Activated CD4-positive, alpha-beta memory T cell treated with anti-CD3 and anti-CD28 coated beads, Interleukin-2, amount 10 ng/mL, durations not matched to agents 7 days and 5 days (primary cell): ENCODE measurements at regions not wholly inside any gene's neighbourhood (a gene's known extent, or its start where the extent isn't known, plus 50 kb on each side); places are given as distances from the start of the nearest gene placed in this dataset.
"Not testable (repeated sequence)": the region's sequence is repeated elsewhere in the genome, so short reads cannot be mapped to it uniquely, and the experiment has no call there.

ENCODE experiments used
- CTCF ChIA-PET: fragments of 350-600 bp; sonication (Branson Sonifier 250); formaldehyde crosslinking; loops from one replicate; lab custom pipeline; 2021; ENCODE audit warnings: antibody characterized with exemption, inconsistent platforms; lab: Charles Lee
- POLR2A ChIA-PET: fragments of 350-600 bp; sonication (Branson Sonifier 250); formaldehyde crosslinking; loops from one replicate; lab custom pipeline; 2021; ENCODE audit warnings: antibody characterized with exemption; lab: Charles Lee
- DNase-seq: peaks from one replicate; pipeline ENCODE4 v3.0.0-alpha.2; 2020
- H3K27ac Mint-ChIP-seq: one replicate; pipeline ENCODE4 v1.8.0; 2021; ENCODE audit warnings: mild to moderate bottlenecking, mixed read lengths
- H3K27me3 Mint-ChIP-seq: one replicate; pipeline ENCODE4 v1.8.0; 2021; ENCODE audit warnings: mixed read lengths
- H3K36me3 Mint-ChIP-seq: one replicate; pipeline ENCODE4 v1.8.0; 2021; ENCODE audit warnings: low read depth, mixed read lengths
- H3K4me1 Mint-ChIP-seq: one replicate; pipeline ENCODE4 v1.8.0; 2021; ENCODE audit warnings: mixed read lengths
- H3K4me3 Mint-ChIP-seq: one replicate; pipeline ENCODE4 v1.8.0; 2021; ENCODE audit warnings: mild to moderate bottlenecking, mixed read lengths
- H3K9me3 Mint-ChIP-seq: one replicate; pipeline ENCODE4 v1.8.0; 2021; ENCODE audit warnings: mixed read lengths

DNA sequence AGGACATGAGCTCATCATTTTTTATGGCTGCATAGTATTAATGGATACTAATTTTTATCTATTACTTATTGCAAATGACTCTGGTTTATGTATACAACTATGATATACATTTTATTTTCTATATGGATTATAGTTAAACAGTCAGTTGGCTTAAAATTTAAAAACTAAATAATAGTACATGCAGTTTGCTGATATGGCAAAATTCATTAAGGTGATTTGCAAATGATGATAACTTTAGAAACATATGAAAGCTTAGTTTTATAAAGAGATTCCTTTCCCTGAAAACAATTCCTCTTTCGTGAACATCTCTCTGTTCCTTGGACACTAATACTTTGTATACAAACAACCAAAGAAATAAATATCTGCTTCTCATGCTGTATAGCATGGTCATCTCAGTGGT lies 165.5 kb upstream of the SEMA3E start:
- Mint-ChIP-seq H3K9me3 (peaks cover 3% of the 10 kb centered on the region), H3K36me3 (no peaks in the 10 kb centered on the region), H3K27me3 (no peaks in the 10 kb centered on the region), H3K27ac (no peak overlapping the region), H3K4me1 (no peaks in the 10 kb centered on the region), H3K4me3 (no peak overlapping the region)
- POLR2A ChIA-PET = no interaction called here
- no peak for DNase-seq
- CTCF ChIA-PET = no interaction called here

GRCh38 chr7:83812563-83812962 lies 163.6 kb upstream of the SEMA3E start:
- H3K4me1 Mint-ChIP-seq, POLR2A ChIA-PET, H3K36me3 Mint-ChIP-seq, H3K4me3 Mint-ChIP-seq, H3K9me3 Mint-ChIP-seq, CTCF ChIA-PET, H3K27ac Mint-ChIP-seq, DNase-seq, H3K27me3 Mint-ChIP-seq: not testable (repeated sequence)

DNA sequence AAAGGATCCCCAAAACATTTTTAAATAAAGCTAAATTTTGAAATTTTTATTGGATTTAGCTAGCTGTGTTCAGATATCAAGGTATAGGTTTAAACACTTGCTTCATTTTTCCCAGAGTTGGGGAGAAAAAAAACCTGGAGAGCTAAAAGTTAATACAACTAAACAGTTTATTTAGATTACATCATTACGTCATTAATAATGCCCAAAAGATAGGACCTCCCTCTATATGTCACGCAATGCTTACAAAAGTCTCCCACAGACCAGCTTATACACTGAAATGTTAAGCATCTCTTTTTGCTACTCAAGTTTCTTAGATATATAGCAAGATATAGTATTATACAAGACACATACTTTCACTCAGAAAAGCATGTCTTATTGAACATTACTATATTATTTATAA lies 160.0 kb upstream of the SEMA3E start:
- no peak overlapping the region for H3K27ac Mint-ChIP-seq
- H3K4me3 Mint-ChIP-seq = no peak overlapping the region
- H3K27me3 Mint-ChIP-seq = no peaks in the 10 kb centered on the region
- no peaks in the 10 kb centered on the region for H3K4me1 Mint-ChIP-seq
- peaks cover 3% of the 10 kb centered on the region for H3K9me3 Mint-ChIP-seq
- ChIA-PET POLR2A (no interaction called here), CTCF (no interaction called here)
- DNase-seq = no peak
- no peaks in the 10 kb centered on the region for H3K36me3 Mint-ChIP-seq

DNA sequence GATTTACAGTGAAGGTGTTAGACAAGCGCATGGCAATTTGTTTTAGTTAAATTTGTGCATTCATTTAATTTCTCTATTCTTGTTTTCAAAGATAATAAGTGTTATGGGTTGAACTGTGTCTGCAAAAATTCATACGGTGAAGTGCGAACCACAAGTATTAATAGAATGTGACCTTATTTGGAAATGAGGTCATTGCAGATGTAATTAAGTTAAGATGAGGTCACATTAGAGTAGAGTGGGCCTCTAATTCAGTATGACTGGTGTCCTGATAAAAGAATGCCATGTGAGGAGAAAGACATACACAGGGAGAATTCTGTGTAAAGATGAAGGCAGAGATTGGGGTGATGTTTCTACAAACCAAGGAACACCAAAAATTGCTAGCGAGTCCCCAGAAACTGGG lies 158.8 kb upstream of the SEMA3E start:
- DNase-seq = no peak
- no peaks in the 10 kb centered on the region for H3K36me3 Mint-ChIP-seq
- no peak overlapping the region for H3K4me3 Mint-ChIP-seq
- H3K27me3 Mint-ChIP-seq = no peaks in the 10 kb centered on the region
- H3K4me1 Mint-ChIP-seq = no peaks in the 10 kb centered on the region
- H3K9me3 Mint-ChIP-seq = peaks cover 8% of the 10 kb centered on the region
- no peak overlapping the region for H3K27ac Mint-ChIP-seq
- ChIA-PET POLR2A (no interaction called here), CTCF (no interaction called here)

DNA sequence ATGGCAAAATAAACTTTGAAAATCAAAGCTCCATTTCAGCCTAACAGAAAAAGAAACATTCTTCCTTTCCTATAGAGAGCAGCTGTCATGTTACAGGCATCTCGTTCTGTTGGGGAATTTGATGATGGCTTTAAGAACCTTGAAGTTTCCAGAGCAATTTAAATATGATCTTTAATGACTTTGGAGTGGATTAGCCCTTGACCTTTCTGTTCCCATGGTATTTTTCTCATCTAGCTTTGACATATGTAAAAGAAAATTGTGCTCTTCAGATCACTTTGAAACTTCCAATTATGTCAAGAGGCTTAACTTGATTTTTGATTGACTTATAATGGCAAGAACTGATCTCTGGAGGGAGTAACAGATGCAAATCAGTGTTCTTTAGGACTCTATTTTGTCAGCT lies 157.6 kb upstream of the SEMA3E start:
- Mint-ChIP-seq H3K27me3 (no peaks in the 10 kb centered on the region), H3K4me3 (no peak overlapping the region), H3K9me3 (peaks cover 10% of the 10 kb centered on the region), H3K4me1 (no peaks in the 10 kb centered on the region), H3K27ac (no peak overlapping the region), H3K36me3 (no peaks in the 10 kb centered on the region)
- POLR2A ChIA-PET = no interaction called here
- CTCF ChIA-PET = no interaction called here
- DNase-seq = no peak

GRCh38 chr7:83799333-83799732 lies 150.4 kb upstream of the SEMA3E start:
- Mint-ChIP-seq H3K4me1 (no peaks in the 10 kb centered on the region), H3K27me3 (no peaks in the 10 kb centered on the region), H3K36me3 (no peaks in the 10 kb centered on the region), H3K4me3 (no peak overlapping the region), H3K9me3 (peaks cover 12% of the 10 kb centered on the region), H3K27ac (no peak overlapping the region)
- DNase-seq = no peak
- ChIA-PET POLR2A (no interaction called here), CTCF (no interaction called here)

GRCh38 chr7:83798489-83798888 lies 149.6 kb upstream of the SEMA3E start:
- Mint-ChIP-seq H3K4me1 (no peaks in the 10 kb centered on the region), H3K9me3 (peaks cover 10% of the 10 kb centered on the region)

GRCh38 chr7:83796760-83797159 lies 147.8 kb upstream of the SEMA3E start:
- Mint-ChIP-seq H3K27me3 (no peaks in the 10 kb centered on the region), H3K27ac (no peak overlapping the region), H3K4me3 (no peak overlapping the region), H3K9me3 (peaks cover 7% of the 10 kb centered on the region), H3K4me1 (no peaks in the 10 kb centered on the region), H3K36me3 (no peaks in the 10 kb centered on the region)
- CTCF ChIA-PET = no interaction called here
- no peak for DNase-seq
- POLR2A ChIA-PET = no interaction called here

More at GRCh38 chr7:83798489-83798888, 149.6 kb upstream of the SEMA3E start:
- Mint-ChIP-seq H3K36me3 (no peaks in the 10 kb centered on the region), H3K27ac (no peak overlapping the region), H3K4me3 (no peak overlapping the region), H3K27me3 (no peaks in the 10 kb centered on the region)
- no peak for DNase-seq
- POLR2A ChIA-PET = no interaction called here
- CTCF ChIA-PET = no interaction called here

DNA sequence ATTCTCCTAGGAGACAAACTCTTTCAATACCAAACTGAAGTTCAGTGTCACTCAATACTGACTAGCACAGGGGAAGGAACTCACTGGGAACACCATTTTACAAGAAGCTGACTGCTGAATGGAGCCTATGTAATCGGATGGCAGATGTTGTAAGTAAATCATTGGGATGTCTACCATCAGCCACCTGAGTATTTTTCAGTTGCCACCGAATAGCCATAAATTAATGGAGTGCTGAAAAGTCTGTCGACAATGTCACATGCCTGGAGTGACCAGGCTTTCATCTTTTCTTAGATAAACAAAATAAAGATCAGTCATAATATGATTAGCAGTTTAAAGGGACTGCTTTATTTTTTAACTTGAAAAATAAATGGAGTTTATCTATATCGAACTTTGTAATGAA lies 145.9 kb upstream of the SEMA3E start:
- no peaks in the 10 kb centered on the region for H3K27me3 Mint-ChIP-seq
- no peak overlapping the region for H3K27ac Mint-ChIP-seq
- H3K4me1 Mint-ChIP-seq = no peaks in the 10 kb centered on the region
- ChIA-PET POLR2A (no interaction called here), CTCF (no interaction called here)
- no peak overlapping the region for H3K4me3 Mint-ChIP-seq
- H3K36me3 Mint-ChIP-seq = no peaks in the 10 kb centered on the region
- DNase-seq = no peak
- H3K9me3 Mint-ChIP-seq = peaks cover 6% of the 10 kb centered on the region

DNA sequence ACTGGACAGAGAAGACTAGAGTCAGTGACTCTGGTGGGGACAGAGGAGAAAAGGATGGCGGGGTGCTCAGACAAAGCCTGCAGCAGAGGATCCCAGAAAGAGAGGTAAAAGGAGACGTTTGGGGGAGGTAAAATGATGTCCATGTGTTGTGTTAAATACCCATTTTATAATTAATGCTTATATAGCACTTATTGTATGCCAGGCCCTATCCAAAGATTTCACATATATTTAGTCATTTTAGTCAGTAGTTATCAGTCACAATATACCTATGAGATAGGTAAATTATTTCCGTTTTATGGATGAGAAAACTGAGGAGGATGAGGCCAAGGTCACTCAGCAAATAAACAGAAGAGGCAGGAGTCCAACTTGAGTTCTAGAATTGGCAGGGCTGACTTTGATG lies 144.6 kb upstream of the SEMA3E start:
- ChIA-PET POLR2A (no interaction called here), CTCF (no interaction called here)
- Mint-ChIP-seq H3K4me1 (no peaks in the 10 kb centered on the region), H3K27ac (no peak overlapping the region), H3K4me3 (no peak overlapping the region), H3K27me3 (no peaks in the 10 kb centered on the region), H3K36me3 (no peaks in the 10 kb centered on the region), H3K9me3 (peaks cover 6% of the 10 kb centered on the region)
- DNase-seq = no peak

DNA sequence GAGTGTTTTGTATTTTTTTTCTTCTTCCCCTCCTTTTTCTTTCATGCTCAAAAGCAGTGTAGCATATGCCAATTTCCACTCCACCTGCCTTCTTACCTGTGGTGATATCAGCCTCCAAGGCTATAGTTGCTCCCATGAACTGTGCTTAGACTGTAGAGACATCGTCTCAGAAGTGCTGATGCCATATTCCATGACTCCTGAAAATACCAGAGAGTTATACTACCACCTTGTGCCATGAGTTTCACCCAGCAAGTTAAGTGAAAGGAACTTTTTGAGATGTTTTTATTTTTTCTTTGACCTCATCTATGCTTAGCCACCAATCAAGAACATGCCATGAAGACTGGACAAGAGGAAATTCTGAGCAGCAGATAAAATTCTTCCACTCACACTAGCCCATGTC lies 142.8 kb upstream of the SEMA3E start:
- POLR2A ChIA-PET = no interaction called here
- H3K27me3 Mint-ChIP-seq = no peaks in the 10 kb centered on the region
- H3K9me3 Mint-ChIP-seq = peaks cover 4% of the 10 kb centered on the region
- no peak overlapping the region for H3K4me3 Mint-ChIP-seq
- no peaks in the 10 kb centered on the region for H3K4me1 Mint-ChIP-seq
- CTCF ChIA-PET = no interaction called here
- H3K36me3 Mint-ChIP-seq = no peaks in the 10 kb centered on the region
- no peak overlapping the region for H3K27ac Mint-ChIP-seq
- DNase-seq = no peak

DNA sequence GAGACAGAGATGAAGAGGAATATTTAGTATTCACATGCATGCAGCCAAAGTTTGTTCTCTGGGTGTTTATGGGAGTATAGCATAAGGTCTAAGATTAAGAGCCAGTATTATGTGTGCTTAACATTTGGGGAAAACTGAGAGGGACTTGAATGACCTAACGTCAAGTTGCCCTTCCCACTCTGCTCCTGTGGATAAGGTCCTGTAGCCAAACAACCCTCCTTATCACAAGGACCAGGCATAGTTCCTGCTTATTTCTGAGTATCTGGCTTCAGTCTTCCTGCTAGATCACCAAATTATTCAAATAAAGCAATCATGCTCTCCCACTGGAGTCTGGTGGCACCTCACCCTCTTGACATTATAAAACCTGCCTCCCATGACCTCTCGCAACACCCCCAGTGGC lies 137.9 kb upstream of the SEMA3E start:
- H3K27me3 Mint-ChIP-seq = no peaks in the 10 kb centered on the region
- no peaks in the 10 kb centered on the region for H3K4me1 Mint-ChIP-seq
- H3K27ac Mint-ChIP-seq = no peak overlapping the region
- DNase-seq = no peak
- ChIA-PET POLR2A (no interaction called here), CTCF (no interaction called here)
- no peak overlapping the region for H3K4me3 Mint-ChIP-seq
- no peaks in the 10 kb centered on the region for H3K36me3 Mint-ChIP-seq
- peaks cover 2% of the 10 kb centered on the region for H3K9me3 Mint-ChIP-seq

- no peak overlapping the region for H3K4me3 Mint-ChIP-seq
- H3K4me1 Mint-ChIP-seq = no peaks in the 10 kb centered on the region
- H3K9me3 Mint-ChIP-seq = peaks cover 2% of the 10 kb centered on the region
- no peaks in the 10 kb centered on the region for H3K36me3 Mint-ChIP-seq
- no peak overlapping the region for H3K27ac Mint-ChIP-seq
- ChIA-PET CTCF (no interaction called here), POLR2A (no interaction called here)
- no peak for DNase-seq
- H3K27me3 Mint-ChIP-seq = no peaks in the 10 kb centered on the region
Observed at GRCh38 chr7:83782628-83783027, 133.7 kb upstream of the SEMA3E start.

DNA sequence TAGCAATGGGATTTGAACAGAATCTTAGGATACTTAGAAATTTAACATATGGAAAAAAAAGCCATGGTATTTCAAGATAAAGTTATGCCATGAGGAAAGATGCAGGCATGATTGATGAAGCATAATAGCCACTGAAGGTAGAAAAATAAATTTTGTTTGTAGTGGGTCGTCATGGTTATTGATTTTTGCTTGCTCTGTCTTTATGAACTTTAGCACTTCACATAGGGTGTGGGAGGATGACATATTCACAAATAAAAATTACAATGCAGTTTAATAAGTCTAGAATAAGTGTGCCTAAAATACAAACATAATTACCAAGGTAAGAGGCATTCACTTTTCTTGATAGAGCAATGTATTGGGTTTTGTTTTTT lies 129.1 kb upstream of the SEMA3E start:
- no peaks in the 10 kb centered on the region for H3K27me3 Mint-ChIP-seq
- H3K27ac Mint-ChIP-seq = no peak overlapping the region
- ChIA-PET POLR2A (no interaction called here), CTCF (no interaction called here)
- DNase-seq = no peak
- H3K9me3 Mint-ChIP-seq = no peaks in the 10 kb centered on the region
- no peak overlapping the region for H3K4me3 Mint-ChIP-seq
- H3K4me1 Mint-ChIP-seq = no peaks in the 10 kb centered on the region
- no peaks in the 10 kb centered on the region for H3K36me3 Mint-ChIP-seq
